GM18861 (cell line): ENCODE measurements at regions not wholly inside any gene's neighbourhood (a gene's known extent, or its start where the extent isn't known, plus 50 kb on each side); places are given as distances from the start of the nearest gene placed in this dataset.
"Not testable (repeated sequence)": the region's sequence is repeated elsewhere in the genome, so short reads cannot be mapped to it uniquely, and the experiment has no call there.

Experiments
- ATAC-seq: cut with Tn5 transposase; IDR thresholded peaks from one replicate; pipeline ENCODE4 v1.9.1; 2021; ENCODE audit not compliant: unreplicated experiment

DNA sequence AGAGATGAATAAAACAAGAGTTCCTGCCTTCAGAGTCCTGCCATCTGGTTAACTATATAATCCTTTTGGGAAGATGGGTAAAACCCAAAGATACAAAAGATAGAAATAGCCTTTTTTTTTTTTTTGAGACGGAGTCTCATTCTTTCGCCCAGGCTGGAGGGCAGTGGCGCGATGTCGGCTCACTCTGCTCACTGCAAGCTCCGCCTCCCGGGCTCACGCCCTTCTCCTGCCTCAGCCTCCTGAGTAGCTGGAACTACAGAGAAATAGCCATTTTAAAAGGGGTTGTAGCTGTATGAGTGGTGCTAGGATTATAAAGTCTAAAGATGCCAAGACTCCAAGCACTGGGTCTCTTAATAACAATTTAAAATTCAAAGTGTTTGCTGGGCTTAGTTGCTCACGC, 97.2 kb downstream of the KDR start:
- no peak for ATAC-seq

- no peak for ATAC-seq
Observed at GRCh38 chr4:55027596-55027995, 97.8 kb downstream of the KDR start.

GRCh38 chr4:55025456-55025855, 99.9 kb downstream of the KDR start:
- ATAC-seq, result not testable (repeated sequence)

DNA sequence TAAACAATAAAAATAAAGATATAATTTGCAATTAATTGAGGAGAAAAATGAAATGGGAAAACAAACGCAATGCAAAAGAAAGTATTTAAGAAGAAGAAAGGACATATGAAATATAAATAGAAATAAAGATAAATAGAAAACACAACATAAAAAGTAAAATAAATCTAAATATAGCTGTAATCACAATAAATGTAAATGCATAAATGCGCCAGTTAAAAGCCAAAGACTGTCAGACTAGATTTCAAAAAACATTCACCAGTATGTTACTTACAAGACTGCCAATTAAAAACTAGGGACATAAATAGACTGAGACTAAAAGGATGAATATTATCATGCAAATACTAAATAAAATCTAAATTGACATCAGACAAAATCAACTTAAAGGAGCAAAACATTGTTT, 102.4 kb downstream of the KDR start:
- ATAC-seq, result no peak

DNA sequence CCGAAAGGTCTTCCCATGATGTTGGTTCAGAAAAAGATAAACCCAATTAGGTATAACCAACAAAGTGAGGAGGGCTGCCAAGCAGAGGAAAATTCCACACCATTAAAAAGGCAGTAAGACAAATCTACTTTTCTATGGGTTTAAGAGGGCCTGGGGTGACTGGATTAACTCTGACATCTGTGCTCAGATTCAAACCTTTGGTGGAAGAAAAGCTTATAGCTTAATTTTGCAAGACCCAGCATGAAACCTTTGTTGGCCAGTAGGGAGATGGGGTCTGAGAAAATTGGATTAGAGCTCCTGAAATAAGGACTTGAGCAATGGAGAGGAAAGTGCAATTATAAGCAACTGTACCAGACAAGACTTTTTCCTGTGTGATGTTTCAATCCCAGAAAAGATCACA, 104.2 kb downstream of the KDR start:
- ATAC-seq, result no peak

DNA sequence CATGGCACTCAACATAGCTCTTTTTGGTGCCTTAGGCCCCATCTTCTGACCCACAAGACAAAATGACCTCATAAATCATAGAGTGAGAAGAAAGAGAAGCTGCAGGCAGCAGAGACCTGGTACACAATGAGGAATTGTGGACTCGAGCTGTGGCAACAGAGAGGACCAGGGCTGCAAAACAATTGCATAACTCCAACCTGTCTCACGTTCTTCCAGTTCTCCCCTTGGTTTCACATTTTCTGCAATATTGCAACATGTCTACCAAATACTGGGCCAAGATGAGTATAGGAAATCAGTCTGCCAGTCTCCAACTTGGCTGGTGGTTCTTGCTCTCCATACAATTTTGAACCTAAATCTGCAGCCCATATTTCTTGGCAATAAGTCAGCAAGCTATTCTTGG, 105.3 kb downstream of the KDR start:
- no peak for ATAC-seq

- no peak for ATAC-seq
Observed at GRCh38 chr4:55018978-55019377, 106.4 kb downstream of the KDR start.

DNA sequence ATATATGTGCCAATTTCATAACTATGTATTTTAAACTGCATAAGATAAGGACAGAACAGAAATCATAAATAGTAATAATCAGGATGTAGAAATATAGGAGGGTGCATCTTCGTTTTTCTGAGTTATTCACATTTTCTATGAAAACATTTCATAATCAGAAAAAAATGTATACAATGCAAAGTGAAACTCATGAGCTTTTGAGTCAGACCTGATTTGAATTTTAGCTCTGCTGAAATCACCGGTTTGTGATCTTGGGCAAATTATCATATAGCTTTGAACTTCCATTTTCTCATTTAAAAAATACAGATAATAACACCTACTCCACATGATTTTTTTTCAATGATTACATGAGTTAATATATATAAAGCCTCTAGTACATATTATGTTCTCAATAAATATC, 106.9 kb downstream of the KDR start:
- ATAC-seq, result no peak

GRCh38 chr4:55017406-55017805, 108.0 kb downstream of the KDR start:
- no peak for ATAC-seq

- ATAC-seq, result no peak
Observed at GRCh38 chr4:55016131-55016530, 109.3 kb downstream of the KDR start.

GRCh38 chr4:55014876-55015275, 110.5 kb downstream of the KDR start:
- no peak for ATAC-seq

GRCh38 chr4:55013431-55013955, 111.9 kb downstream of the KDR start:
- no peak for ATAC-seq

DNA sequence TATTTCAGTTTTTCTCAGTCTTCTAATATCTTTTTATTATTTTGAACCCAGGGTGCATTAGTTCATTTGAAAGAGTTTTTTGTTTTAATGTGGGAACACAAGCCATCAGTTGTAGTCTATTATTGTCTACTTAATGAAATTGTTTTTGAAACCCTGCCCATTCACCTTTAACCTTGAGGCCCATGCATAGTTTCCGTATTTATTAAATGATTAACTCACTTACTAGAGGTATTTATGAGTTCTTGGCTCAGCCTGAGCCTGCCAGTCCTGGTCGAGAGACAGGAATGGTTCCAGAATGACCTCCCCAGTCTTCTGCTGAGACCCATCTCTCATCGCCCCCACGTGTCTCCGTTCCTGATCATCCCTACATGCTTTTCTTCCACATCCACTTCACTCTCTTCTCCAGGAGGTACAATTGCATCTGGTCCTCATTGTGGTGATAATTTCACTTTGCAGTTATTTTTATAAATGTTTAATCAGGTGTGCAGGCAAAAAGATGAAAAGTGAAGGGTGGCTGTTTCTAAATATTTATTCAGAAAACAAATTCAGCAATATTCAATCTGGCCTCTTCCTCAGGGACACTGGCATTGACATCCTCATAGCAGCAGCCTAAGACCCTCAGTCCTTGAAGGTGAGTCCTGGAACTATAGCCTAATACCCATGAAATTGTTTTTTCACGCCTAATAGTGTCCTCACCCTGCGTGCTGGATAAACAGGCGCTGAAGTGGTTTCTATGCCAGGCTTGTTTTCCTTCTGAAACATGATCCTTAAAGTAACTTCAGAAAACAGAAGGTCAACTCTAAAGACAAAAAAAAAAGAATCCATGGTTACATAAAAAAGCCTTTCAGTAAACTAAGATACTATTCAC, 112.8 kb downstream of the KDR start:
- no peak for ATAC-seq

DNA sequence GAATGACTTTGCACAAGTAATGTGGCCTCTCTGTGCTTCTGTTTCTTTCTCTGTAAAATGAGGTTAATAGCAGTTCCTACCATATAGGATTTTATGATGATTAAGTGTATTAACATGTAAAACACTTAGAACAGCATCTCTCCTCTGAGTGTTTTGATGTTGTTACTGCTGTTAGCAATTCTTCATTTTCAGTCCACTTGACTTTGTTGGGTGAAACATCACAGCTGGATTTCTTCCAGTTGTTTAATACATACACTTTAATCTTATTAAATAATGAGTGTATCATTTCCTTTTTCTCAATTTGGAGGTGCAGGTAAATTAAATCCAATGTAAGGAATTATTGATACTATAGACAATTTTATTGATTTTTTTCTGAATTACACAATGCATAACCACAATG, 113.6 kb downstream of the KDR start:
- ATAC-seq, result no peak

DNA sequence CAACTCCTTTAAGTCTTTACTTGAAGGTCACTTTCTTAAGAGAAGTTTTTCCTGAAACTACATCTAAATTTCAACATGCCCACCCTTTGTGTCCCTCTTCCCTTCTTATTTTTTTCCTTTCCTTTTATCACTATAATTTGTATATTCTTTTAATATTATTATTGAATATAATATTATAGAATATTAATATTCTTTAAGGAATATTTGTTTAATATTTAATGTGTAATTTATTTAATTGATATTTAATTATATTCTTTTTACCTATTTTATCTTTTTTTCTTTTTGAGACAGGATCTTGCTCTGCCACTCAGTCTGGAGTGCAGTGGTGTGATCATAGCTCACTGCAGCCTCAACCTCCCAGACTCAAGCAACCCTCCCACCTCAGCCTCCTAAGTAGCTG, 114.8 kb downstream of the KDR start:
- ATAC-seq, result no peak

- ATAC-seq, result no peak
Observed at GRCh38 chr4:55008166-55009056, 117.0 kb downstream of the KDR start.

DNA sequence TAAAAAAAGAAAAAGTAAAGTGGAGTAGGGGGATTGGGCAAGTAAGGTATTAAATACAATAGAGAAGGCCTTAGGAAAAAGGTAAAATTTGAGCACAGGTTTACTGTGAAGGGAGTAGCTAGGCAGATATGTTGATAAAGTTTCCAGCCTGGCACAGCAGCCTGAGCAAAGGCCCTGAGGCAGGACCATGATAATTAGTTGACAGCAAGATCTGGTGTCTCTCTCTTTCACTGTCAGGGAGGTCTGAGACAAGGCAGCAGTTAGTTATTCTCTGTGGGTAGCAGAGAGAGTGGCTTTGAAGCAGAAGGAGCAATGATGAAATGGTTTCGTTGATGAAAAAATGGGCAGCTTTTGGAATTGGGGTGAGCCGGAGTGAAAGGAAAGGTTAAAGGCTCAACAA, 119.5 kb downstream of the KDR start:
- no peak for ATAC-seq

DNA sequence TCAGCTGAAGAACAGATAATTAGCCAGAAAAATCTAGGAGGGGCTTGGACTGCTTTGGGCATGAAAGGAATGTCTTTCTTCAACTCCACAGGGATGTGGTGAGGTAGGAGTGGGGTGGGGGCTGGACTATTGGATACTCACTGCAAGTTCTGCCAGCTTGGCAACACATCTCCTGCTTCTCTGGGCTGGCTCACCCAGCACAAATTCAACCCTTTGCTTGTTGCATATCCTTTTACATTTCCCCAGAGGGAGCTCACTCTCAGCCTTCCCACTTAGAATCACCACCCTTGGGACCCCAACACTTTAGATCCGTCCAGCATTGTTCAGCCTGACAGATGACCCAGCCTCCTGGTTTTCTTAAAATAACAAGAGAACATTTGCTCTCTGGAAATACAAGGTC, 120.6 kb downstream of the KDR start:
- ATAC-seq, result no peak

- ATAC-seq, result no peak
Observed at GRCh38 chr4:55002431-55002830, 123.0 kb downstream of the KDR start.

DNA sequence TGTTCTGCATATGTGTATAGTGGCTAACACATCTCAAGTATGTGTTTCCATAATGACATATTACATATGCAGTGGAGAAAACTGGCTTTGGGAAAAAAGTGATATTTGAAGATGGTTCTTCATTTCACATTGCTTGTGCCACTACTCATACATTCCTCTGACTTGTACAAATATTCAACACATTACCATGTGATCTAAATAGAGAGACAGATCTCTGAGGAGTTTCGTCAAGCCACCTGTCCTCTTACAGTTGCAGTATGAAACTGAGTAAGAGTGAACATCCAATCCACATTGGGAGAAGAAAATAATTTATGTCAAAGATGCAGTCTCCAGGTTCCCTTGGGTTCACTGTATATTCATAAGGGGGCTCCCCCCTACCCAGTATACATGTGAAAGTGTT, 123.9 kb downstream of the KDR start:
- ATAC-seq, result no peak

DNA sequence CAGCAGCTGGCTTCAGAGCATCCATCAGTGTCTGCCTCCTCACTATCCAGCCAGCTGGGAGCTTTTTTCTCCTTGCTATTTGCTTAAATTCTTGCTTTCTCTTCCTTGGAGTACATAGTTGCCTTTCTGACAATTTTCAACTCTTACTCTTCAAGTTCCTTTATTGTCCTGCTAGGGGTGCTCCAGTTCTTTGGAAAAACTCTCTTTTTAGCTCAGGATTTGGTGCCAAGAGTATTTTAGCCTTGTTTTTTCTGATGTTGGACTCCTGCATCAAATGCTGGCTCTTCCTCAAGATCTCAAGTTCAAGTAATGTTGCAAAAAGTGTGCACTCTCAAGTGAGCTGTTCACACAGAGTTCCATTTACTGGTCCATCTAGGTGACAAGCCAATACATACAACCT, 126.4 kb downstream of the KDR start:
- ATAC-seq, result no peak

GRCh38 chr4:54993473-54994026, 131.8 kb downstream of the KDR start:
- not testable (repeated sequence) for ATAC-seq
